Vagina (tissue), 2 donors: ENCODE measurements at regions not wholly inside any gene's neighbourhood (a gene's known extent, or its start where the extent isn't known, plus 50 kb on each side); places are given as distances from the start of the nearest gene placed in this dataset.
"Not testable (repeated sequence)": the region's sequence is repeated elsewhere in the genome, so short reads cannot be mapped to it uniquely, and the experiment has no call there.

Experiments
- DNase-seq, 2 donors: peaks; one replicate each; pipeline ENCODE4 v3.0.0-alpha.2; 2017; ENCODE audit errors: extremely low spot score in 2 of 2
- H3K27ac ChIP-seq: fragments of 200-600 bp; sonication (generic); one replicate; pipeline ENCODE4 v1.5.1; 2019
- H3K27me3 ChIP-seq: fragments of 200-600 bp; sonication (generic); one replicate; pipeline ENCODE4 v1.5.1; 2019
- H3K36me3 ChIP-seq, 2 donors: fragments of 200-600 bp; sonication (generic); one replicate each; pipeline ENCODE4 v1.5.1; 2017 to 2019
- H3K4me1 ChIP-seq: fragments of 200-600 bp; sonication (generic); one replicate; pipeline ENCODE4 v1.5.1; 2019
- H3K4me3 ChIP-seq, 2 donors: fragments of 200-600 bp; sonication (generic); 1 replicate in 1 of 2; 2 replicates in 1 of 2; pipeline ENCODE4 v1.5.1; 2016 to 2019
- H3K9me3 ChIP-seq: fragments of 200-600 bp; sonication (generic); one replicate; pipeline ENCODE4 v1.5.1; 2019
- POLR2A ChIP-seq, 2 donors: fragments of 450-650 bp; IDR thresholded peaks; one replicate each; pipeline ENCODE4 v1.6.1; 2017; ENCODE audit warnings: antibody characterized with exemption in 2 of 2, mild to moderate bottlenecking in 2 of 2, moderate library complexity in 2 of 2
- POLR2AphosphoS5 ChIP-seq, 2 donors: sonication (generic); formaldehyde crosslinking; IDR thresholded peaks; one replicate each; pipeline ENCODE4 v1.9.0; 2017; ENCODE audit warnings: antibody characterized with exemption in 2 of 2, mild to moderate bottlenecking in 2 of 2, low read depth in 1 of 2; ENCODE audit not compliant: insufficient read depth in 1 of 2
- intact Hi-C: fragments of 100-400 bp; cut with DNase I; formaldehyde crosslinking; loops from one replicate; pipeline ENCODE4 v1.15.1; 2023
- TF ChIP-seq, protein P1 (sequence below), 3 experiments: fragments of 450-650 bp in 2 of 3; fragments of 200-600 bp in 1 of 3; sonication (generic) in 1 of 3; IDR thresholded peaks; one replicate each; pipeline ENCODE4 v1.5.1; 2017 to 2019; ENCODE audit warnings: antibody characterized with exemption in 3 of 3, mild to moderate bottlenecking in 2 of 3, moderate library complexity in 2 of 3

DNA sequence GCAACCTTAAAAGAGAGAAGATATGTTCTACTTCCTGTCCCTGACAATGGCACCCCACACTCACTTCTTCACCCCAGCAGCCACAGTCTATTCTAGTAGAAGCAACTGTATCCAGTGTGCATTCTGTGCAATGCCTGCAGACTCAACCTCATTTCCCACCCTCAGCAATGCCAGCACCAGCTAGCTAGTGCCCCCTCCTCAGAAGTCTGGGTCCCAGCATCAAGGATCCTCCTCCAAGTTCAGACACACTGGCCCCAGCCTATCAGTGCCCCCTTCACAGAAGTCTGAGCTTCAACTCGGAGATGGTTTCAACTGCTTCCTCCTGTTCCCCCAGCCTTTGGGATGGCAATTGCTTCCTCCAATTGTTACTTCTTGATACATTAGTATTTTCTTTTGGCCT lies 268.3 kb downstream of the MEX3B start:
- DNase-seq = peak; percentile 40 to 77
- H3K27ac ChIP-seq = no peak overlapping the region
- TF ChIP-seq, protein P1, sequence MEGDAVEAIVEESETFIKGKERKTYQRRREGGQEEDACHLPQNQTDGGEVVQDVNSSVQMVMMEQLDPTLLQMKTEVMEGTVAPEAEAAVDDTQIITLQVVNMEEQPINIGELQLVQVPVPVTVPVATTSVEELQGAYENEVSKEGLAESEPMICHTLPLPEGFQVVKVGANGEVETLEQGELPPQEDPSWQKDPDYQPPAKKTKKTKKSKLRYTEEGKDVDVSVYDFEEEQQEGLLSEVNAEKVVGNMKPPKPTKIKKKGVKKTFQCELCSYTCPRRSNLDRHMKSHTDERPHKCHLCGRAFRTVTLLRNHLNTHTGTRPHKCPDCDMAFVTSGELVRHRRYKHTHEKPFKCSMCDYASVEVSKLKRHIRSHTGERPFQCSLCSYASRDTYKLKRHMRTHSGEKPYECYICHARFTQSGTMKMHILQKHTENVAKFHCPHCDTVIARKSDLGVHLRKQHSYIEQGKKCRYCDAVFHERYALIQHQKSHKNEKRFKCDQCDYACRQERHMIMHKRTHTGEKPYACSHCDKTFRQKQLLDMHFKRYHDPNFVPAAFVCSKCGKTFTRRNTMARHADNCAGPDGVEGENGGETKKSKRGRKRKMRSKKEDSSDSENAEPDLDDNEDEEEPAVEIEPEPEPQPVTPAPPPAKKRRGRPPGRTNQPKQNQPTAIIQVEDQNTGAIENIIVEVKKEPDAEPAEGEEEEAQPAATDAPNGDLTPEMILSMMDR (IDR thresholded peaks at IDR 0.05) = no peak
- TF ChIP-seq POLR2A (IDR thresholded peaks at IDR 0.05) (no peak), POLR2AphosphoS5 (IDR thresholded peaks at IDR 0.05; ENCODE audit: insufficient read depth in 1 of 2, low read depth in 1 of 2) (no peak)
- H3K27me3 ChIP-seq = no peaks in the 10 kb centered on the region
- H3K36me3 ChIP-seq = no peaks in the 10 kb centered on the region
- no peaks in the 10 kb centered on the region for H3K9me3 ChIP-seq
- no peak overlapping the region for H3K4me3 ChIP-seq
- H3K4me1 ChIP-seq = no peaks in the 10 kb centered on the region
- intact Hi-C loops = no loop called here

DNA sequence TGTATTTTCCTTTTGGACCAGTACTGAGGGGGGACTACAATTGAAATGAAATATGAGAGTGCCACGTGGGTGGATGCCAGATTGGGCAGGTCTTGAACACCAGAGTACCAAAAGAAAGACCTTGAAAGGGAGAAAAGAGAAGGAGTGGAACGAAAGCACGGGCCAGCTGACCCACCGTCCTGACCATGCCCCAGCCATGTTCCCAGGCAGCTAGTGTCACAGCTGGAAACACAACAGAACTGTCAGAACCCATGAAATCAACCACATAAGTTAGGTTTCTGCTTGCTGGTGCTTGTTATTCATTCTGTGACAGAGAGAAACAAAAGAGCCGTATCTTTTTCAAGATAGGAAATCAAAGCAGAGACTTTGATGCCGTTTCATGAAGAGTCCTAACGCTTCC lies 268.8 kb downstream of the MEX3B start:
- Histone ChIP-seq H3K27me3 (no peaks in the 10 kb centered on the region), H3K4me1 (no peaks in the 10 kb centered on the region), H3K27ac (no peak overlapping the region), H3K4me3 (no peak overlapping the region), H3K9me3 (no peaks in the 10 kb centered on the region), H3K36me3 (no peaks in the 10 kb centered on the region)
- intact Hi-C loops = no loop called here
- peak; percentile 67 to 88 for DNase-seq
- TF ChIP-seq POLR2A (IDR thresholded peaks at IDR 0.05) = no peak
- TF ChIP-seq POLR2AphosphoS5 (IDR thresholded peaks at IDR 0.05; ENCODE audit: insufficient read depth in 1 of 2, low read depth in 1 of 2) = no peak

- DNase-seq, H3K9me3 ChIP-seq: not testable (repeated sequence)
These were observed 270.0 kb downstream of the MEX3B start for GRCh38 chr15:81775779-81776178.

GRCh38 chr15:81774309-81774708 lies 271.5 kb downstream of the MEX3B start:
- TF ChIP-seq POLR2A (IDR thresholded peaks at IDR 0.05) = no peak
- TF ChIP-seq, protein P1 (IDR thresholded peaks at IDR 0.05) = no peak
- TF ChIP-seq POLR2AphosphoS5 (IDR thresholded peaks at IDR 0.05; ENCODE audit: insufficient read depth in 1 of 2, low read depth in 1 of 2) = no peak
- intact Hi-C loops = no loop called here

More at GRCh38 chr15:81775779-81776178, 270.0 kb downstream of the MEX3B start:
- H3K36me3 ChIP-seq, H3K4me3 ChIP-seq, intact Hi-C loops, H3K27ac ChIP-seq, H3K4me1 ChIP-seq, H3K27me3 ChIP-seq: not testable (repeated sequence)

DNA sequence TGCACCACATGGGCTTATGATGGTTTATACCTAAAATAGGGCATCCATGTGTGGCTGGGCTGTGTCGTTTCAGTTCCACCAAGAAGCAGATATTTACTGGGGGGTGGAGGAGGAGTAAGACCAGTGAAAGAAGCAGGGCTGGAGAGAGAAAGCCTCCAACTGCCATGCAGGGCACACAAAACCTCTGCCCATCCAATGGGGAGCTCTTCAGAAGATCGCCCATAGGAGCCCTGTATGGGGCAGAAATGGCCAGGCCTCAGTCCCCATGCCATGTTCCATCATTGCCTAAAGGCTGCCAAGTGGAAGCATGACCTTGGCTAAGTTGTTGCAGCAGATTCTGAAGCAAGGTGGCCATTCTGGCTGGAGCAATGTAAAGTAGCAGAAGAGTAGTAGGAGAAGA lies 277.0 kb downstream of the MEX3B start:
- Histone ChIP-seq H3K36me3 (no peaks in the 10 kb centered on the region), H3K4me1 (no peaks in the 10 kb centered on the region), H3K9me3 (no peaks in the 10 kb centered on the region), H3K4me3 (no peak overlapping the region), H3K27me3 (no peaks in the 10 kb centered on the region), H3K27ac (no peak overlapping the region)
- DNase-seq = peak in 1 of 2 donors; percentile 70
- intact Hi-C loops = no loop called here
- TF ChIP-seq POLR2A (IDR thresholded peaks at IDR 0.05) (no peak), POLR2AphosphoS5 (IDR thresholded peaks at IDR 0.05; ENCODE audit: insufficient read depth in 1 of 2, low read depth in 1 of 2) (no peak)
- TF ChIP-seq, protein P1 (IDR thresholded peaks at IDR 0.05) = no peak

More at GRCh38 chr15:81774309-81774708, 271.5 kb downstream of the MEX3B start:
- no peaks in the 10 kb centered on the region for H3K36me3 ChIP-seq
- H3K9me3 ChIP-seq = no peaks in the 10 kb centered on the region
- no peak for DNase-seq
- H3K27me3 ChIP-seq = no peaks in the 10 kb centered on the region
- H3K4me3 ChIP-seq = no peak overlapping the region
- H3K27ac ChIP-seq = no peak overlapping the region
- no peaks in the 10 kb centered on the region for H3K4me1 ChIP-seq

GRCh38 chr15:81766829-81767475 lies 278.9 kb downstream of the MEX3B start:
- Histone ChIP-seq H3K9me3 (no peaks in the 10 kb centered on the region), H3K27me3 (no peaks in the 10 kb centered on the region), H3K4me3 (no peak overlapping the region), H3K27ac (no peak overlapping the region), H3K36me3 (no peaks in the 10 kb centered on the region), H3K4me1 (no peaks in the 10 kb centered on the region)
- TF ChIP-seq, protein P1 (IDR thresholded peaks at IDR 0.05) = no peak
- TF ChIP-seq POLR2A (IDR thresholded peaks at IDR 0.05) (no peak), POLR2AphosphoS5 (IDR thresholded peaks at IDR 0.05; ENCODE audit: insufficient read depth in 1 of 2, low read depth in 1 of 2) (no peak)
- intact Hi-C loops = no loop called here
- no peak for DNase-seq
